MG63 (cell line): ENCODE measurements at regions not wholly inside any gene's neighbourhood (a gene's known extent, or its start where the extent isn't known, plus 50 kb on each side); places are given as distances from the start of the nearest gene placed in this dataset.

Experiments used
- DNase-seq: peaks from one replicate; pipeline ENCODE4 v3.0.0-alpha.2; 2020
- H3K27me3 ChIP-seq: fragments of 250-450 bp; sonication (Bioruptor Pico); 2 replicates; pipeline ENCODE4 v1.5.1; 2020; ENCODE audit warnings: mild to moderate bottlenecking, moderate library complexity
- H3K36me3 ChIP-seq: fragments of 250-450 bp; sonication (Bioruptor Pico); 2 replicates; pipeline ENCODE4 v1.5.1; 2020; ENCODE audit warnings: mild to moderate bottlenecking, moderate library complexity
- H3K4me3 ChIP-seq: fragments of 250-450 bp; sonication (Bioruptor Pico); 2 replicates; pipeline ENCODE4 v1.5.1; 2020; ENCODE audit warnings: mild to moderate bottlenecking, moderate library complexity
- H3K9me3 ChIP-seq: fragments of 250-450 bp; sonication (Bioruptor Pico); 2 replicates; pipeline ENCODE4 v1.5.1; 2020; ENCODE audit warnings: mild to moderate bottlenecking, moderate library complexity

DNA sequence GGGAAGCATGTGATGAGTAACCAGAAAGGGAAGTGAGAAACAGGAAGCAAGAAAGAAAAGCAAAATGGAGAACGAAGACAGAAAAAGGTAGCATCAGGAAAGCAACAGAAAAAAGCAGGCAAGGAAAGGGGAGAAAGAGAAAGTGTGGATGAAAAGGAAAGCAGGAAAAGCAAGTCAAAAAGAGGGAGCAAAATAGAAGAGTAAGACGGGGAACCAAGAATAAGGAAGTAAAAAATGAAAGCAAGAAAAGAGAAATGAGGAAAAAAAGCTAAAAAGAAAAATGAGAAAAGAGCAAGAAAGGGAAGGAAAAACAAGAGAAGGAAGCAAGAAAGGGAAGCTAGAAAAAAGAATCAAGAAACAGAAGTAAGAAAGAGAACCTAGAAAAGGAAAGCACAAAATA lies 242.3 kb upstream of the NCKAP5 start:
- no peak for DNase-seq
- Histone ChIP-seq H3K9me3 (no peaks in the 10 kb centered on the region; the same call in 1 of the 2 replicates), H3K36me3 (no peaks in the 10 kb centered on the region), H3K4me3 (no peak overlapping the region), H3K27me3 (no peaks in the 10 kb centered on the region)

DNA sequence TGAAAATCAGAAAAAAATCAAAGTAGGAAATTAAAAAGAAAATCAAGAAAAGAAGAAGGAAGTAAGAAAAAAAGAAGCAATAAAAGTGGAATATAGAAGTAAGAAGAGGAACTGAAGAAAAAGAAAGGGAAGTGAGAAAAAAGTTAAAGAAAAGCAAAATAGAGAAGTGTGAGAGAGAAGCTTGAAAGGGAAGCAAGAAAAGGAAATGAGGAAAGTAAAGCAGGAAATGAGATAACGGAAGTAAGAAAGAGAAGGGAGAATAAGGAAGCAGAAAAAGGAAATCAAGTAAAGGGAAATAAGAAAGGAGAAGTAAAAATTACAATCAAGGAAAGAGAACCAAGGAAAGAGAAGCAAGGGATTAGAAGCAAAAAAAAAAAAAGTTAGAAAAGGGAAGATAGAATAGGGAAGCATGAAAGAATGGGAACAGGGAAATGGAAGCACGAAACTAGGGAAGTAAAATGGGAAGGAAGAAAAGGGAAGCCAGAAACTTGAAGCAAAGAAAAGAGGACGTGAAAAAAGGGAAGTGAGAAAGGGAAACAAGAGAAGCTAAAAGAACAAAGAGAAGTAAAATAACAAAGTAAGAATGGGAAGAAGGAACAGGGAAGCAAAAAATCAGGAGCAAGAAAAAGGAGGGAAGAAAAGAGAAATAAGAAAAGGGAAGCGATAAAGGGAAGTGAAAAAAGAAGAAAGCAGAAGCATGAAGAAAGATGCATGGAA lies 243.3 kb upstream of the NCKAP5 start:
- H3K27me3 ChIP-seq, result no peaks in the 10 kb centered on the region
- no peak for DNase-seq
- H3K36me3 ChIP-seq, result no peaks in the 10 kb centered on the region
- no peak overlapping the region for H3K4me3 ChIP-seq
- H3K9me3 ChIP-seq, result no peaks in the 10 kb centered on the region; the same call in 1 of the 2 replicates

DNA sequence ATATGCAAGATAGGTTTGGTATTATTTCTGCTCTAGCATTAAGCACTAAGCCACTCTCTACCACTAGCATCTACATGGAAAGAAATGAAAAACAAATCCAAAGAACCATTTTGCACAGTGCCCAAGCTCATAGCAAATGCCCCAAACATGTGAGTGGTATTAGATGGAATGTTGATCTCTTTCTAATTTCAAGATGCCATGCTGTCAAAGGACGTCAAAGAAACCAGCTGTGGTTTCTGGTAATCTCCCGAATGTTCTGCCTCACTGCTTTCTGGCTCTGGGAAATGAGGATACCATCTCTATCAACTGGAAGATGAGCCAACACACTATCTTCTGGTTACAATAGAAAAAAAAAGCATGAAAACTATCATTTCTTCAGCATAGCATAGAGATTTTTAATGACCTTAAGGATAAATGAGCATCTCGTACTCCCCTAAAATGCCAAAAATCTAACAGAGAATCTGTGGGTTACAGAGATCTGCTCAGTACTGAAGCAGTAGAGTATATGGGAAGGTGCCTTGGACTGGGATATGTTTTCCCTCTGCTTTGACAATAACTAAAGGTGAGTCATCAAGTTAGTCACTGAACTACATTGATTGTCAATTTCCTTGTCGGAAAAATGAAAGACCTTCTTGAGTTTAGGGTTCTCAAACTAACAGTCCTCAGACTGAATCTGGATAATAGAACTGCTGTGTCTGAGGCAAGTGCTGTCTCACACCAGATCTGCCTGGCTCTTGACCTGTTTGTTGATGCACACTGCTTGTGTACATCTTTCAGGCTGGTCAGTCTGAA lies 244.8 kb upstream of the NCKAP5 start:
- peak; percentile 45 for DNase-seq
- Histone ChIP-seq H3K4me3 (no peak overlapping the region), H3K36me3 (no peaks in the 10 kb centered on the region), H3K27me3 (no peaks in the 10 kb centered on the region), H3K9me3 (no peaks in the 10 kb centered on the region; the same call in 1 of the 2 replicates)

DNA sequence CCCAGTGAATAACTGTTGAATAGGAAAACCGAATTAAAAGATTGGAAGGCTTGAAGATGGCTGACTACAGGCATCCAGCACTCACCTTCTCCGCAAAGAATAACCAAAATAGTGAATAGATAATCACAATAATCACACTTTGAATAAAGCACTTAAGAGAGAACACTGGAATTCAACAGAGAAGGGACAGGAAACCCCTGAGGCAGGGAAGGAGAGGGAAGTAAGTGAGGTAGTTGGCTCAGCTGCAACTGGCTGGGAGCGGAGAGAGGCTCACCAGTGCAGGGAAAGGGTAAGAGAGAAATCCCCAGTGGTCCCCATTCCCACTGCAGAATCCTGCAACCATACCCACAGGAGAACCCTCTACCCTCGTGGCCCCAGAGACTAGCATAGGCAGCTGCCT lies 246.6 kb upstream of the NCKAP5 start:
- no peaks in the 10 kb centered on the region for H3K27me3 ChIP-seq
- no peaks in the 10 kb centered on the region for H3K36me3 ChIP-seq
- no peaks in the 10 kb centered on the region for H3K9me3 ChIP-seq
- no peak overlapping the region for H3K4me3 ChIP-seq
- DNase-seq, result no peak

DNA sequence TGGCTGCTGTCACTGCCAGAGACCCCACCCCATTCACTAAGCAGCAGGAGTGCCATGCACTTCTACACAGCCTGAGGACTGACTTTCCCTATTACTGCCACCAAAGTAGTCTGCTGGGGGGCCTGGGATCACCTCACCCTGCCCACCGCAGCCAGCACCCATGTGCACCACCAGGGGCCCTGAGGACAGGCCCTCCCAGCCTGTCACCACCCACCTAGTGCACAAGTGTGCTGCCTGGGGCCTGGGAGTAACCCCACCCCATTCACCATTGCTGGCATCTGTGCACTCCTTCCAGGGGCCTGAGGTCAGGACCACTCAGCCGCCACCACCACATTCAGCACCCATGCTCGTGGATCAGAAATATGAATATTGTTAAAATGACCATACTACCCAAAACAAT lies 247.8 kb upstream of the NCKAP5 start:
- Histone ChIP-seq H3K9me3 (no peaks in the 10 kb centered on the region), H3K4me3 (no peak overlapping the region), H3K27me3 (no peaks in the 10 kb centered on the region), H3K36me3 (no peaks in the 10 kb centered on the region)
- no peak for DNase-seq

DNA sequence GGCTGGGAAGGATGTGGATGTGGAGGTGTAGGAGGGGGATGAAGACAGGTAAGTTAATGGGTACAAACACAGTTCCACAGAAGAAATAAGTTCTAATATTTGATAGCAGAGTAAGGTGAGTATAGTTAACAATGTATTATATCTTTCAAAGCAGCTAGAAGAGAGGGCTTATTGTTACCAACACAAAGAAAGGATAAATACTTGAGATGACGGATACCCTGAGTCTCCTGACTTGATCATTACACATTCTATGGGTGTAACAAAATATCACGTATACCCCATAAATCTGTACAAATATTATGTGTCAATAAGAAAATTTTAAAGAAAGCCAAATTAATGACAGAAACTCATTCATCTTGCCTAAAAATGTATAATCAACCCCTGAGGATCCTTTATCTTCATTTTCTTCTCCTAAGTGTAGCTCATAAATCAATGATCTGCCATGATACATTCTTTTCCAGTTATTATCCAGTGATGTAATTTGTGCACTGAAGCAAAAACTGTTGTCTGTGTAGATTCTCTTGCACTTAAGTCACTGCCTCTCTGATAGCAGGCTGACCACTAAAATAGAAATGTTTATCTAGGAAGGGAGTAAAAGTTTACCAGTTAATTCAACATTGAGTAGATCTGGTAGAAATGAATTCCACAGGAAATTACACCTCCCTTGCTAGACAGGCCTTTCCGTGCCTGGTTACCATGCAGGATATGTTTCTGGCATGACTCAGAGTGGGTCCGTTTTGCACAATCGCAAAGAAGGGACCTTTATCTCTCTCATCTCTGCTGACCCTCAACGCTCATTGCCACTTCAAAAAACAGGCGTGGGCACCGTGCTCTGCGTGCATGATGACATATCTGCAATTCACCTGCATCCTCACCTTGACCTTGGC lies 249.7 kb upstream of the NCKAP5 start:
- peak; percentile 79 for DNase-seq
- Histone ChIP-seq H3K9me3 (no peaks in the 10 kb centered on the region), H3K36me3 (no peaks in the 10 kb centered on the region), H3K4me3 (no peak overlapping the region), H3K27me3 (no peaks in the 10 kb centered on the region)

DNA sequence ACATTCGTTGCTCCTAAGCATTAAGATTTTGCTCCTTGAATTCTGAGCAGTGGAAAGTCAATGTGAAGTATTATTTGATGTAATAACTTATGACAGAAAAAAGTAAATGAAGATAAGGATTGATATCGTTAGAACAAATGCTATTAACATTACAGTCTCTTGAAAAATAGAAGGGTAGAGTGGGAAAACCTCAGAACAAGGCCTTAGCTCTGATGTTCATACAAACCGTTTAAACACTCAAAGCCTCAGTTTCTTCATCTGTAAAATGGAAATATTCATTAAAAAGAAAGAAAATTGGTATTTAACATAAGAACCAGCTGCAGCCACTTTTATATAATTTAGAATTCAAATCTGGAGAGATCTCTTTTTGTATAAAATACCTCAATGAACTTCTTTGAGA lies 250.4 kb upstream of the NCKAP5 start:
- no peaks in the 10 kb centered on the region for H3K9me3 ChIP-seq
- H3K27me3 ChIP-seq, result no peaks in the 10 kb centered on the region
- DNase-seq, result no peak
- H3K4me3 ChIP-seq, result no peak overlapping the region
- H3K36me3 ChIP-seq, result no peaks in the 10 kb centered on the region

DNA sequence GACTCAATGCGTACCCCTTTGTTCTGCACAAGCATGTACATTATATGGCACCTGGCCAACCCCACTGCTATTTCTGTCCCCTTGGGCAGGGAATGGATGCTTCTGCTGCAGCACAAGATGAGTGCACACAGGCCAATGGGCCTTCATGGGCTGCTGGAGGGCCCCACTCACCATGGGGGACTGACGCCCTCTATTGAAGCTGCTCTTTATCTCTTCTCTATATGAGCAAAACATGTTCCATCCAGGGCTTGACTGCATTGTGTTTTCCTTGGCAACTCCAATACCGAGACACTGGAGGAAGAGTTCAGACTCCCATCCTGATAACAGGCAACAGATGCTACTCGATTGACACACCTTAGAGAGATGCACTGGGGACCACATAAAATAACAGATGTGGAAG lies 251.6 kb upstream of the NCKAP5 start:
- Histone ChIP-seq H3K36me3 (no peaks in the 10 kb centered on the region), H3K4me3 (no peak overlapping the region), H3K9me3 (no peaks in the 10 kb centered on the region), H3K27me3 (no peaks in the 10 kb centered on the region)
- no peak for DNase-seq

DNA sequence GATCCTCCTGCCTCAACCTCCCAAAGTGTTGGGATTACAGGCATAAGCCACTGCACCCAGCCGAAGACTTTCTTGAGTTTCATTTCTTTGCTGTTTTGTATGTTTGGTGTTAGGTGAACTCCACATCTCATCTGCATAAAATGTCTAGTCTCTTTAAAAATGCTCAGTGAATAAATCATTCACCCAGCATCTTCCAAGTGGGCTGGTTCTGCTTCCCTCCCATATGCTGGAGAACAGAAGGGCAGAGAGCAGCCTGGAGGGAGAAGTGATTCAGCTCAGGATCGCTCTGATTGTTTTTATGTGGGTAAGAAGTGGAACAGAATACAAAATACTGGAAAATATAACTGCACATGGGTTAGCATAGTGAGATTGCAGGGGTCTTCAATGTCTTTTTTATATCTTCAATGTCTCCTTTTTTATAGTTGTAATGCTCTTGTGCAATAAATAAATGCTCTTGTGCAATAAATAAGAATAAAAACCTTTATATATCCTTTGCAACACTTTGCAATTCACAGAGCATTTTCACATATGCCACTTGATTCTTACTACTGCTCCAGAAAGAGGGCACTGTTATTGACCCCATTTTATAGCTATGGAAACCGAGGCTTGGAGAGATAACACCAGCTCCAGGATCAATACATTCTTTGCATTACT lies 253.0 kb upstream of the NCKAP5 start:
- DNase-seq, result peak; percentile 20
- Histone ChIP-seq H3K36me3 (no peaks in the 10 kb centered on the region), H3K27me3 (no peaks in the 10 kb centered on the region)

DNA sequence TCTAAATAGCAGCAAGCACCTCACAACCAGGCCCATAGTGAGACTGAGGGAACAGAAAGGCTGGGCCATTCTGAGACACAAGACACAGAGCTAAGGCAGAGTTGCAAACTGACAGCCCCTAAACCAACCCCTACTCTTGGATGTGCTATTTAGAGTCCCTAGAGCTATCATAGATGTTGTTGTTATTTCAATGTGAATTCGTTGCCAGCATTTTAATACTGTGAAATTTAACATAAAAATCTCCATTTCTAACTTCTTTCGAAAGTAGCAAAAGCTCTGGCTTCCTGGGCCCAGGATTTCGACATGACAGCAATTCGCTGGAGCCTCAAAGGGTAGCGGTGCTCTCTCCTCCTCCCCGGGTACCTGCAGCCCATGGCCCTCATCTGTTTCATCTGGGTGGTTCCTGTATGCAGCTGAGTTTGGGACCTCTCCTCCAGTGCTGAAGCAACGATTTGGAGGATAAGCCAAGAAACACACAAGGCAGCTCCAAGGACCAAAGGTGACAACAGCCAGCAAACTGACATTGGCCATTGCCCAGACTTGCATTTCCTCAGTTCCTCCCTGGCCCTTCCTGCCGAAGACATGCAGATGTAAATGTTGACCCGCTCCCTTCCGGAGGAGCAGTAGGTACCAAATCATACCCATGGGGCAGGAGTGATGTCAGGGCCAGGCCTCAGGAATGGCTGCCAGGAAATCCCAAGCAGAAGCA lies 254.4 kb upstream of the NCKAP5 start:
- Histone ChIP-seq H3K36me3 (no peaks in the 10 kb centered on the region), H3K9me3 (no peaks in the 10 kb centered on the region), H3K27me3 (no peaks in the 10 kb centered on the region), H3K4me3 (no peak overlapping the region)
- no peak for DNase-seq

More for the DNA sequence above, 253.0 kb upstream of the NCKAP5 start:
- no peaks in the 10 kb centered on the region for H3K9me3 ChIP-seq
- H3K4me3 ChIP-seq, result no peak overlapping the region

DNA sequence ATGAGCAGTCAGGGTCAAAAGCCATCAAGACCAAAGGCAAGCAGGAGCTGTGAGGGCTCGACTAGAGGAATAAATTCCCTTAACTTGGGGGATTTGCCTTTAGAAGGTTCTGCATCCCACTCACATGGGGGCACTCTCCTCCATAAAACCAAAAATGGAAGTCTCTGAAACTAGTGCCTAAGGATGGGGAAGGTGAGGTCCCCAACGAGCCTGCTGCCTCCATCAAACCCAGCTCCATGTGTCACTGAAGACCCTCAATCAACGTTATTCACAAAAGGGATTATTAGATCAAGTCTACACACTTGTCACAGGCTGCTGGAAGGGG lies 254.9 kb upstream of the NCKAP5 start:
- no peaks in the 10 kb centered on the region for H3K36me3 ChIP-seq
- H3K4me3 ChIP-seq, result no peak overlapping the region
- H3K9me3 ChIP-seq, result no peaks in the 10 kb centered on the region
- H3K27me3 ChIP-seq, result no peaks in the 10 kb centered on the region
- DNase-seq, result no peak

DNA sequence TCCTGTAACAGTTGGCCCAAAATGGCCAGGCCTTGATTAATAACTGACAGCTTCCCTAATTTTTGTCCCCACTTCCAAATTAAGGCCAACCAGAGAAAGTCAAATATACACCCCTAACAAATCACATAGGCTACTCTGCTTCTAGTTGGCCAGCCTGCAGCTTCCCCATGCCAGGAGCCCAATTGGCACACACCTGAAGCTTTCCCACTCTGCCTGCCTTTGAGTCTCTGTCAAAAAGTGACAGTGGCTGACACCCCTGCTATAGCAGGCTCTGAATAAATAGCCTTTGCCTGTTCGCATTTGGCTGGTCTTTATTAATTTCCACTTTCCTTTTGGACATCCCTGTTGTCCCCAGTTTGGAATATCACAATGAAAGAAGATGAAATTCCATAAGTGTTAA lies 256.6 kb upstream of the NCKAP5 start:
- no peak for DNase-seq
- H3K4me3 ChIP-seq, result no peak overlapping the region
- H3K9me3 ChIP-seq, result no peaks in the 10 kb centered on the region
- no peaks in the 10 kb centered on the region for H3K27me3 ChIP-seq
- no peaks in the 10 kb centered on the region for H3K36me3 ChIP-seq

DNA sequence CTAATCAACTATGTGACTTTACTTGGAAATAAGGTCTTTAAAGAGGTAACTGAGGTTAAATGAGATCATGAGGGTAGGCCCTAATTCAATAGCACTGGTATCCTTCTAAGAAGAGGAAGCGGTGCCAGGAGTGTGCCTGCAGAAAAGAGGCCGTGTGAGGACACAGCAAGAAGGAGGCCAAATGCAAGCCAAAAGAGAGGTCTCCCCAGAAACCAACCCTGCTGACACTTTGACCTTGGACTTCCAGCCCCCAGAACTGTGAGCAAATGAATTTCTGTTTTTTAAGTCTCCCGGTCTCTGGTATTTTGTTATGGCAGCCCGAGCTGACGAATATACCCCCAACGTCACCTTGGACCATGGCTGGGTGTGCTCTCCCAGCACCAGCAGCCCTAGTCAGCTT lies 257.5 kb upstream of the NCKAP5 start:
- no peaks in the 10 kb centered on the region for H3K36me3 ChIP-seq
- H3K9me3 ChIP-seq, result no peaks in the 10 kb centered on the region
- H3K4me3 ChIP-seq, result no peak overlapping the region
- H3K27me3 ChIP-seq, result no peaks in the 10 kb centered on the region
- no peak for DNase-seq

DNA sequence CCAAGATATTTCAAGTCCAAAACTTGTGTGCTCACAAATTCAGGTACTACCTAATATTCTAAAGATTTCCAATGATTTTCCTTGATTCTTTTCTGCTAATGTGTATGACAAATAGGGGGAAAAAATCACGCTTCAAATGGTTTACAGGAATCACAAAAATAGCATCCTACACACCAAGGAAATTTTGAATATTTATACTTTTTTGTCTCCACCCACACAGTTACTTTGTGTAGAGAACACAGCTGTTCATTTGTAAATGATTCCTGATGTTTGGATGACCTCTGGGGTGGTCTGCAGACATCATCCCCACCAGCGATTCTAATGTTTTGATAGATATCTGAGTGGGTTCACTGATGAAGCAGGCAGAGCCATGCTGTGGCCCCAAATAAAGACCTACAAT lies 260.6 kb upstream of the NCKAP5 start:
- Histone ChIP-seq H3K9me3 (no peaks in the 10 kb centered on the region), H3K36me3 (no peaks in the 10 kb centered on the region), H3K27me3 (no peaks in the 10 kb centered on the region), H3K4me3 (no peak overlapping the region)
- no peak for DNase-seq

DNA sequence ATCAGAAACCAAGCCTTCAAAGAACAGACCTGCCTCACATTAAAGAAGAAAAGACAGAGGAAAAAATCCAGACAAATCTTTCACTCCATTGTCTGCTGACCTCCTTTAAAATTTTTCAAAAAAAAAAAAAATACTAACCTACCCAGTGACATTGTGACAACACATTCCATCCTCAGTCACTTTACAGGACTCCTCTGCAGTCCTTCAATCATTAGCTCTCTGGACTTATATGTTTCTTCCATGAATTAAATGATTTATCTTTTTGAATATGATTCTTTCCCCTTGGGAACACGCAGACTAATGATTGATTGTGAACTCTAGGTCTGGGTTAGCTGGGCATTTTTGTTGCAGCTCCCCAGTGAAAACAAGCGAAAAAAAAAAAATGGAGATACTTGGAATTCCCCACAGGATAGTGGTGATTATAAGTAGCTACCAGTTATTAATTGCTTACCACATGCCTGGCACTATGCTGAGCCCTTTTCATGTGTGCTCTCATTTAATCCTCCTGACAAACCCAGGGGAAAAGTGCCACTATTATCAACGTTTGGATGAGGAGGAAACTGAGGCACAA lies 261.3 kb upstream of the NCKAP5 start:
- Histone ChIP-seq H3K9me3 (no peaks in the 10 kb centered on the region), H3K4me3 (no peak overlapping the region), H3K27me3 (no peaks in the 10 kb centered on the region), H3K36me3 (no peaks in the 10 kb centered on the region)
- no peak for DNase-seq

DNA sequence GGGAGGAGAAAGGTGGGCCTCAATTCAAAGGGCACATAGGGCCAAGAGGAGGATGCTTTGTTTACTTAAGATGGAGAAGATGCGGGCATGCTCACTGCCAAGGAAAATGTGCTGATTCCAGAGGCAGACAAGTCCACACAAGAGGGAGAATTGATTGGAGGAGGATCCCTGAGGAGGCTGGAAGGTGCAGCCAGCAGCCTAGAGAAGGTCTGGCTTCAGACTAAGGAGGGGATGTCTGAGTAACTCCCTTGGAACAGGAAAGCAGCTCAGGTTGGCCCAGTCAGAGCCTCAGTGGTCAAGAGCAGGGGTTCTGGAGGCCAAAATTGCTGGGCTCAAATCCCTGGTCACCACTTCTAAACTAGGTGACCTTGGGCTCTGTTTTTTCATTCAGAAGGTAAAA lies 265.5 kb upstream of the NCKAP5 start:
- no peak for DNase-seq
- no peaks in the 10 kb centered on the region for H3K27me3 ChIP-seq
- no peaks in the 10 kb centered on the region for H3K36me3 ChIP-seq
- no peaks in the 10 kb centered on the region for H3K9me3 ChIP-seq
- no peak overlapping the region for H3K4me3 ChIP-seq
